Nephron progenitor cell (in vitro differentiated cells): ENCODE measurements at regions not wholly inside any gene's neighbourhood (a gene's known extent, or its start where the extent isn't known, plus 50 kb on each side); places are given as distances from the start of the nearest gene placed in this dataset.

ENCODE experiments used
- DNase-seq: peaks from one replicate; pipeline ENCODE4 v3.0.0; 2021
- H3K27ac Mint-ChIP-seq: 2 replicates; pipeline ENCODE4 v1.8.0; 2021; ENCODE audit warnings: mild to moderate bottlenecking, moderate library complexity, mixed read lengths
- H3K27me3 Mint-ChIP-seq: 2 replicates; pipeline ENCODE4 v1.8.0; 2021; ENCODE audit warnings: mild to moderate bottlenecking, low read depth, mixed read lengths; ENCODE audit not compliant: poor library complexity
- H3K36me3 Mint-ChIP-seq: 2 replicates; pipeline ENCODE4 v1.8.0; 2021; ENCODE audit warnings: low read depth, mixed read lengths
- H3K4me1 Mint-ChIP-seq: 2 replicates; pipeline ENCODE4 v1.8.0; 2021; ENCODE audit warnings: mixed read lengths
- H3K4me3 Mint-ChIP-seq: 2 replicates; pipeline ENCODE4 v1.8.0; 2021; ENCODE audit warnings: mild to moderate bottlenecking, moderate library complexity, mixed read lengths
- H3K9me3 Mint-ChIP-seq: 2 replicates; pipeline ENCODE4 v1.8.0; 2021; ENCODE audit warnings: mild to moderate bottlenecking, moderate library complexity, mixed read lengths
- CTCF ChIP-seq: fragments of 200-600 bp; sonication (generic); IDR thresholded peaks from 2 replicates; pipeline ENCODE4 v1.5.0; 2021; ENCODE audit warnings: antibody characterized with exemption

DNA sequence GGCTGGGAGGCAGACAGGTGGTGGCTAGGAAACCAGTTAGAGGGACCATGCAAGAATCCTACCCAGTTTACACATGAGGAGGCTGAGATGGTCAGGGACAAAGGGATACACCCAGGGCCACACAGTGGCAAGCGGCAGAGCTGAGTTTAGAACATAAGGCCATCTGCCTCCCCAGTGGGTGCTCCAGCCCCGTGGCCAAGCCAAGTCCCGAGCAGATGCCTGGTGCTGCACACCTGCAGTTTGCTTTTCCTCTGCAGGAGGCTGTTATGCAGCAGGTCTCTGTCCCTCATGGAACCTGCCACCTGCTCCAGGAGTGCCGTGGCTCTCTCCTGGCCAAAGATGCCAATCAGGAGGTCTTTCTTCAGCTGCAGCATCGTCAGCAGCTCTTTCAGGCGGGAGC, 70.8 kb downstream of the SYNE3 start:
- no peak overlapping the region for H3K27ac Mint-ChIP-seq
- H3K4me3 Mint-ChIP-seq = no peak overlapping the region
- no peaks in the 10 kb centered on the region for H3K36me3 Mint-ChIP-seq
- DNase-seq = no peak
- no peak for TF ChIP-seq CTCF
- H3K4me1 Mint-ChIP-seq = peaks cover 10% of the 10 kb centered on the region
- H3K27me3 Mint-ChIP-seq = peaks cover 3% of the 10 kb centered on the region
- peaks cover 3% of the 10 kb centered on the region for H3K9me3 Mint-ChIP-seq

GRCh38 chr14:95445161-95445560, 71.3 kb downstream of the SYNE3 start:
- peaks cover 3% of the 10 kb centered on the region for H3K27me3 Mint-ChIP-seq
- no peak for TF ChIP-seq CTCF
- H3K9me3 Mint-ChIP-seq = peaks cover 3% of the 10 kb centered on the region
- H3K4me3 Mint-ChIP-seq = no peak overlapping the region
- peaks cover 9% of the 10 kb centered on the region for H3K4me1 Mint-ChIP-seq
- no peaks in the 10 kb centered on the region for H3K36me3 Mint-ChIP-seq
- no peak overlapping the region for H3K27ac Mint-ChIP-seq
- DNase-seq = no peak

GRCh38 chr14:95444132-95445129, 72.0 kb downstream of the SYNE3 start:
- H3K9me3 Mint-ChIP-seq = peaks cover 3% of the 10 kb centered on the region
- peaks cover 3% of the 10 kb centered on the region for H3K27me3 Mint-ChIP-seq
- peaks cover 9% of the 10 kb centered on the region for H3K4me1 Mint-ChIP-seq
- no peak overlapping the region for H3K4me3 Mint-ChIP-seq
- no peaks in the 10 kb centered on the region for H3K36me3 Mint-ChIP-seq
- no peak overlapping the region for H3K27ac Mint-ChIP-seq
- no peak for DNase-seq
- no peak for TF ChIP-seq CTCF

DNA sequence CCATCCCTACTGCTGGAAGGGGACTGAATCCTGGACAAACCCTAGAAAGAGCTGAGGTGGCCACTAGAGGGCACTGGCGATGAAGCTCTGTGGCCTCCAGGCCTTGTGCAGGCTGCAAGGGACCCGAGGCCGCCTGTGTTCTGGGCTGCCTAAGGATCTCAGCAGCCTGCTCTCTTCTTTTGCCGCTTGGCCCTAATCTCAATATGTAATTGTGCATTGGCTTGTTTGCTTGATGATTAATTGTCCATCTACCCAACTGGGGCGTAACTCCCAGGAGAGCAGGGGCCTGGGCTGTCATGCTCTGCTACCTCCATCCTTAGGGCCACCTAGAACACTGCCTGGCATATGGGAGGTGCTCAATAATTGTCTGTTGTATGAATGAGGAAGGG, 73.8 kb downstream of the SYNE3 start:
- H3K9me3 Mint-ChIP-seq = no peaks in the 10 kb centered on the region
- peak; percentile 81 for TF ChIP-seq CTCF
- peak; percentile 82 for DNase-seq
- no peak overlapping the region for H3K27ac Mint-ChIP-seq
- peaks cover 13% of the 10 kb centered on the region for H3K27me3 Mint-ChIP-seq
- no peak overlapping the region for H3K4me3 Mint-ChIP-seq
- peaks cover 9% of the 10 kb centered on the region for H3K4me1 Mint-ChIP-seq
- no peaks in the 10 kb centered on the region for H3K36me3 Mint-ChIP-seq

DNA sequence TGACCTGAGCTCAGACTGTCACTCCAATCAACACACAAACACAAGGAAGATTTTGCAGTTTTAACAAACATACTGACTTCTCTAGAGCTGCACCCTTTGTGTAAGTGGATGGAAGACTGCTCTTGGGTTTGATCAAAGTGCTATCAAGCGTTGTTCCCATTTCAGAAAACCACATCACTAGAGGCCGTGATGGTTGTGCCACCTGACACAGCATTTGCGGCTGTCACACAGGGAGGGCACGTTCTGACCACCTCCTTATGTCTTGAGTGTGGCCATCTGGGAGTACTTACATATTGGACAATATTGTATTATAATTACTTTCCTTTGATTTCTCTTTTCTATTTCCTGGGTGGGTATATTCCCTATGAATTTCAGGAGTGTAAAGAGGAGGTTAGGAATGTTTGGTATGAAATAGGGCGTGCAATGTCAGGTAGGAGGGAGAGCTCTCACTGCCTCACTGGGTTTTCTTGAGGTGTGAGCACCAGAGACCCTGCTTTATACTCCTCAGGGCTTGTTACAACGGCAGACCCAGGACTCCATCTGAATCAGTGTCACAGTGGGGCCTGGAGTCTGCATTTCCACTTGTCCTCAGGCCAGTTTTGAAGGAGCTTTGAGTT, 74.3 kb downstream of the SYNE3 start:
- Mint-ChIP-seq H3K4me1 (peaks cover 14% of the 10 kb centered on the region), H3K36me3 (no peaks in the 10 kb centered on the region), H3K9me3 (no peaks in the 10 kb centered on the region), H3K27me3 (peaks cover 13% of the 10 kb centered on the region), H3K27ac (no peak overlapping the region), H3K4me3 (no peak overlapping the region)
- DNase-seq = no peak
- no peak for TF ChIP-seq CTCF
